GM21423 (cell line): ENCODE measurements at regions not wholly inside any gene's neighbourhood (a gene's known extent, or its start where the extent isn't known, plus 50 kb on each side); places are given as distances from the start of the nearest gene placed in this dataset.
"Not testable (repeated sequence)": the region's sequence is repeated elsewhere in the genome, so short reads cannot be mapped to it uniquely, and the experiment has no call there.

Source experiments
- ATAC-seq: cut with Tn5 transposase; IDR thresholded peaks from one replicate; pipeline ENCODE4 v1.9.1; 2021; ENCODE audit warnings: mild to moderate bottlenecking, moderate library complexity; ENCODE audit not compliant: unreplicated experiment

DNA sequence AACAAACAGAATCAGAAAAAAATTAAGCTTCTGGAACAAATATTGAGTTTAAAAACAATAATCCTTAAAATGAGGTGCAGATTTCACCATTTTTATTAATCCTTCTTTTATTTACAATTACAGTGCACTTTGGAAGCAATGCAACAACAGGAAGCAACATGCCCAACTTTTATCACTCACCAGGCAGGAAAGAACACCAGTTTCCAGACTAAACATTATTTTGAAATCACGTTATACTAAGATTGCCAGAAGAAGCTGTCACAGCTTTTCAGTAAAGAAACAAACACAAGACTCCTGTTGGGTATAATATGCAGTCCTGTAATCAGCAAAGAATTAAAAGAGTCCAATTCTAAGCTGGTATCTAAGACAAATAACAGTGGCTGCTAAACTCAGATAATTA lies 137.9 kb upstream of the ZC3H15 start:
- ATAC-seq: no peak

DNA sequence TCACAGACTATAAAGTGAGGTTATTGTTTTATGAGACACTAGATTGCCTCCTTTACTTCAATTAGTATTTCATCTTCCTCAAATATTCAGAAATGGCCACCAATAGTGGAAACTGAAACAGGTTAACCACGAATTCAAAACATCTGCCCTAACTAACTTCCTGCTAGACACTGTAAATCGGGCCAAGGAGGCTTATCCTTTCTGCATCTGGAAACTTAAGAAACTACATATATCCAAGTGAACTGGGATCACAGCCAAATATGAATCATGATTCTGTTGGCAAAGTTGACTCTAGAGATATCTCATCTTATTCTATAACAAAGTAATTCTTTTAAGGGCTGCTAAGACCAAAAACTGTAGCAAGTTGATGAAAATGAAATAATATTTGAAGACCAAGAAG lies 136.6 kb upstream of the ZC3H15 start:
- no peak for ATAC-seq

DNA sequence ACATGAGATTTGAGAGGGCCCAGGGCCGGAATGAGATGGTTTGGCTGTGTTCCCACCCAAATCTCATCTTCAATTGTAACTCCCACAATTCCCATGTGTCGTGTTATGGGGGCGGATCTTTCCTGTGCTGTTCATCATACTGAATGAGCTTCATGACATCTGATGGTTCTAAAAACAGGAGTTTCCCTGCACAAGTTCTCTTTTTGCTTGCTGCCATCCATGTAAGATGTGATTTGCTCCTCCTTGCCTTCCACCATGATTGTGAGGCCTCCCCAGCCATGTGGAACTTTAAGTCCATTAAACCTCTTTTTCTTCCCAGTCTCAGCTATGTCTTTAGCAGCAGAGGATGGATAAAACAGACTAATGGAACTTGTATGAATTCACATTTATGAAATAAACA lies 131.9 kb upstream of the ZC3H15 start:
- not testable (repeated sequence) for ATAC-seq

- no peak for ATAC-seq
Observed at GRCh38 chr2:186365406-186365805, 120.7 kb upstream of the ZC3H15 start.

GRCh38 chr2:186379052-186379451 lies 107.0 kb upstream of the ZC3H15 start:
- no peak for ATAC-seq

GRCh38 chr2:186380805-186381204 lies 105.3 kb upstream of the ZC3H15 start:
- no peak for ATAC-seq

DNA sequence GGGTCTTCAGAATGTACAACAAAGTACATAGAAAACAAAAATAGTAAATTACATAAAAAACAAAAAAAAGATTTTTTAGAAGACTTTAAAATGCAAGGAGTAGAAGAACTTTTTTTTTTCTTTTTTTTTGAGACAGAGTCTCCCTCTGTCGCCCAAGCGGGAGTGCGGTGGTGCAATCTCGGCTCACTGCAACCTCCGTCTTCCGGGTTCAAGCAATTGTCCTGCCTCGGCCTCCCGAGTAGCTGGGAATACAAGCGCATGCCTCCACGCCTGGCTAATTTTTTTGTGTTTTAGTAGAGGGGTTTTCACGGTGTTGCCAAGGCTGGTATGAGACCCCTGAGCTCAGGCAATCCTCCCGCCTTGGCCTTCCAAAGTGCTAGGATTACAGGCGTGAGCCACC lies 104.5 kb upstream of the ZC3H15 start:
- ATAC-seq: no peak

- no peak for ATAC-seq
Observed at GRCh38 chr2:186382932-186383331, 103.1 kb upstream of the ZC3H15 start.

GRCh38 chr2:186384226-186384625 lies 101.8 kb upstream of the ZC3H15 start:
- no peak for ATAC-seq

- not testable (repeated sequence) for ATAC-seq
Observed at GRCh38 chr2:186385638-186386201, 100.3 kb upstream of the ZC3H15 start.

DNA sequence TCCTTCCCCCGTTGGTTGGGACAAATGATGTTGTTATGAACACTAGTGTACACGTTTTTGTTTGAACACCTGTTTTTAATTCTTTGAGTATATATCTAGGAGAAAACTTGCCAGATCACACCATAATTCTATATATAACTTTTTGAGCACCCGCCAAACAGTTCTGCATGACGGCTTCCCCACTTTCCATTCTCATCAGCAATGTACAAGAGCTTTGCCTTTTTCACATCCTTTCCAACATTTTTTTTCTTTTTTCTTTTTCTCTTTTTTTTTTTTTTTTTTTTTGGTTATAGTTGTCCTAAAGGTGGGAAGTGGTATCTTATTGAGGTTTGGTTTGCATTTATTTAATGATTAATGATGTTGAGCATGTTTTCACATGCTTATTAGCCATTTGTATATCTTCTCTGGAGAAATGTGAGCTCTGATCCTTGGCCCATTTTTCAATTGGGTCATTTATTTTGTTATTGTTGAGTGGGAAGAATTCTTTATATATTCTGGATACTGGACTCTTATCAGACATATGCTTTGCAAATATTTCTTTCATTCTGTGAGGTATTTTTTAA lies 86.9 kb upstream of the ZC3H15 start:
- ATAC-seq: peak; percentile 94

- no peak for ATAC-seq
Observed at GRCh38 chr2:186405842-186406241, 80.2 kb upstream of the ZC3H15 start.

- ATAC-seq: no peak
Observed at GRCh38 chr2:186407611-186408010, 78.4 kb upstream of the ZC3H15 start.

- no peak for ATAC-seq
Observed at GRCh38 chr2:186410802-186411201, 75.3 kb upstream of the ZC3H15 start.

- no peak for ATAC-seq
Observed at GRCh38 chr2:186422226-186422625, 63.8 kb upstream of the ZC3H15 start.

GRCh38 chr2:186423481-186423880 lies 62.6 kb upstream of the ZC3H15 start:
- no peak for ATAC-seq

DNA sequence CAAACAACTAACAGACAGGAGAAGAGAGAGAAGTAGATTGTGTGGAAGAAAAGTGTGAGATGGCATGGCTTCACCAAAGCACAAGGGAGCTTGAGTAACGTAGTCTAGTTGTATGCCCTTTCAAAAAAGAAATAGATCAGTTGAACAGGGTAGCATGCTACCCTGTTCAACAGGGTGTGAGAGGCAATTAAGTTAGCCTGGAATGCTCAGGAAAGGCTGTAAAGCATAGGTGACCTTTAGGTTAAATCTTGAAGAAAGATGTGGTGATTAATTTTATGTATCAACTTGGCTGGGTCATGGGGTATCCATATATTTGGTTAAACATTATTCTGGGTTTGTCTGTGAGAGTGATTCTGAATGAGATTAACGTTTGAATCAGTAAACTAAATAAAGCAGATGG lies 61.8 kb upstream of the ZC3H15 start:
- ATAC-seq: no peak

DNA sequence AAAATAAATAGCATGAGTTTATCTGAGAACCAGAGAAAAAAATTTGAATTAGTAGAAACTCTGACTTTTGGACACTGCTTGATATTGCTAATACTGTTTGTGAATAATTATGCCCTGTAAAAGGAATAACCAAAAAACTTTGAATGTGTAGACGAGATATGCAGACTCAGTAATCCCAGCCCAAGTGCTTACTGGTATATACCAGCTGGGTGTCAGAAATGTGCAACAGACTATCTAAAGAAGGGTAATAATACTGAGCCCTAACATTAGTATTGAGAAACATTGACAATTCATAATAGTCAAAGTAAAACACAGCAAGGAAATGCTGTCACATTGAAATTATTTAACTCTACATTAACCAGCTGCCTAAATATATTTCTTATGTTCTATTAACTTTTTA lies 60.5 kb upstream of the ZC3H15 start:
- no peak for ATAC-seq

- peak; percentile 92 for ATAC-seq
Observed at GRCh38 chr2:186426153-186427016, 59.7 kb upstream of the ZC3H15 start.

DNA sequence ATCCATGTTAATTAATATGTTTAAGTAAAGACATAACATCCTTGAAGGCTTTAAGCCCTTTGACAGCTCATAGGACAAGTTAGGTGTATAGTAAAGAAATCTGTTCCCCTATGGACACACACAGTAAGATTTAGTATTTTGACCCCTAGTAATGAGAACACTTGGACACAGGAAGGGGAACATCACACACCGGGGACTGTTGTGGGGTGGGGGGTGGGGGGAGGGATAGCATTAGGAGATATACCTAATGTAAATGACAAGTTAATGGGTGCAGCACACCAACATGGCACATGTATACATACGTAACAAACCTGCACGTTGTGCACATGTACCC lies 59.1 kb upstream of the ZC3H15 start:
- ATAC-seq: peak; percentile 43

- no peak for ATAC-seq
Observed at GRCh38 chr2:186427970-186428369, 58.1 kb upstream of the ZC3H15 start.

DNA sequence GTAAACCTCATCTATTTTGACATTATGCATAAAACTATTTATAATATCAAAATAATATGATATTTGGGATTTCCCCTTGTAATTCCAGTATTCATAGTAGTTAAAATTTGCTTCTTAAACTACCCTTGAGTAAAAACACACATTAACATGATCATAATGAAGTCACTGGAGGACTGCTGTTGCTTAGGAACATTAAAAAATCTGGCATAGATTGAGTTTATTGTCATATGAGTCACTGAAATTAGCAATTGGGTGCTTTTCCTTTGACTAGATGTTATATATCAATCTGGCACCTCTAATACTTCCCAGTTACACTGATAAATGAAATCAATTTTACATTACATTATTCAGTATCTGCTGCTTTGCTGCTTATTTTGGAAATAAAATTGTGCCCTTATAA lies 57.0 kb upstream of the ZC3H15 start:
- ATAC-seq: no peak
